PC-3 (cell line): ENCODE measurements at regions not wholly inside any gene's neighbourhood (a gene's known extent, or its start where the extent isn't known, plus 50 kb on each side); places are given as distances from the start of the nearest gene placed in this dataset.

ENCODE experiments used
- ATAC-seq: fragments of 200-7000 bp; cut with Tn5 transposase; 2 replicates; pipeline ENCODE4 v1.9.1; 2020; ENCODE audit warnings: mild to moderate bottlenecking, moderate library complexity
- BruUV-seq: library from RNA; stranded (reverse); fragments of 400-500 nt; replicated peaks from 2 replicates; lab custom pipeline; 2021; lab: Mats Ljungman, UMichigan
- CTCF ChIA-PET: fragments of 300-600 bp; sonication (Branson Sonifier 250); formaldehyde crosslinking; loops from one replicate; lab custom pipeline; 2022; ENCODE audit warnings: antibody characterized with exemption; lab: Charles Lee
- POLR2A ChIA-PET: fragments of 300-600 bp; sonication (Branson Sonifier 250); formaldehyde crosslinking; loops from one replicate; lab custom pipeline; 2022; ENCODE audit warnings: antibody characterized with exemption; ENCODE audit not compliant: unreplicated experiment; lab: Charles Lee
- DNase-seq: peaks from one replicate; pipeline ENCODE4 v3.0.0-alpha.2; 2015
- H2AFZ ChIP-seq: fragments of 300-600 bp; sonication (generic); 2 replicates; pipeline ENCODE4 v1.6.0; 2016; ENCODE audit warnings: antibody characterized with exemption, low read length
- H3F3A ChIP-seq: fragments of 300-600 bp; sonication (generic); one replicate; pipeline ENCODE4 v1.6.0; 2017; ENCODE audit warnings: antibody characterized with exemption, low read length, control low read depth, mild to moderate bottlenecking; ENCODE audit not compliant: unreplicated experiment
- H3K27ac ChIP-seq: fragments of 300-600 bp; sonication (generic); 2 replicates; pipeline ENCODE4 v1.5.1; 2016; ENCODE audit warnings: mild to moderate bottlenecking, low read length
- H3K27me3 ChIP-seq: fragments of 300-600 bp; sonication (generic); 2 replicates; pipeline ENCODE4 v1.6.1; 2016; ENCODE audit warnings: low read length, mixed read lengths
- H3K36me3 ChIP-seq: fragments of 300-600 bp; sonication (generic); 2 replicates; pipeline ENCODE4 v1.6.1; 2016; ENCODE audit warnings: low read depth, mixed run types, low read length, mixed read lengths
- H3K4me1 ChIP-seq: fragments of 300-600 bp; sonication (generic); 2 replicates; pipeline ENCODE4 v1.5.1; 2016; ENCODE audit warnings: low read length; ENCODE audit not compliant: insufficient read depth
- H3K4me2 ChIP-seq: fragments of 300-600 bp; sonication (generic); 2 replicates; pipeline ENCODE4 v1.6.0; 2016; ENCODE audit warnings: low read length
- H3K4me3 ChIP-seq: fragments of 300-600 bp; sonication (generic); 2 replicates; pipeline ENCODE4 v1.5.1; 2016; ENCODE audit warnings: mild to moderate bottlenecking, low read length, mixed read lengths
- H3K79me2 ChIP-seq: fragments of 300-600 bp; sonication (generic); 2 replicates; pipeline ENCODE4 v1.6.1; 2017; ENCODE audit warnings: low read length, mixed read lengths
- H3K9ac ChIP-seq: fragments of 300-600 bp; sonication (generic); 2 replicates; pipeline ENCODE4 v1.6.0; 2016; ENCODE audit warnings: mild to moderate bottlenecking, low read length
- H3K9me2 ChIP-seq: fragments of 300-600 bp; sonication (generic); replicated peaks from 2 replicates; pipeline ENCODE4 v1.6.1; 2016; ENCODE audit warnings: mixed run types, low read length, mixed read lengths
- H3K9me3 ChIP-seq: fragments of 300-600 bp; sonication (generic); 2 replicates; pipeline ENCODE4 v1.6.1; 2016; ENCODE audit warnings: low read length, mixed read lengths
- H4K20me1 ChIP-seq: fragments of 300-600 bp; sonication (generic); 2 replicates; pipeline ENCODE4 v1.6.1; 2016; ENCODE audit warnings: low read length, mixed read lengths
- CTCF ChIP-seq: fragments of 300-600 bp; sonication (generic); conservative IDR thresholded peaks from 2 replicates; pipeline ENCODE4 v1.5.1; 2017; ENCODE audit warnings: antibody characterized with exemption, low read depth, mild to moderate bottlenecking, low read length
- EZH2 ChIP-seq: fragments of 300-600 bp; sonication (generic); IDR thresholded peaks from one replicate; pipeline ENCODE4 v1.6.1; 2017; ENCODE audit warnings: antibody characterized with exemption, mild to moderate bottlenecking, low read length; ENCODE audit not compliant: unreplicated experiment
- EZH2phosphoT487 ChIP-seq: fragments of 300-600 bp; sonication (generic); IDR thresholded peaks from 2 replicates; pipeline ENCODE4 v1.6.1; 2018; ENCODE audit warnings: mild to moderate bottlenecking, antibody characterized with exemption, low read length, borderline replicate concordance
- intact Hi-C: fragments of 100-400 bp; cut with micrococcal nuclease; formaldehyde crosslinking; loops from 2 replicates; pipeline ENCODE4 v1.9.0; 2023

GRCh38 chr5:159539678-159540077 lies 209.4 kb upstream of the IL12B start:
- Histone ChIP-seq H3K27me3 (no peaks in the 10 kb centered on the region), H3K4me1 (peaks cover 12% of the 10 kb centered on the region), H3K79me2 (no peaks in the 10 kb centered on the region), H3K9me2 (no peaks in the 10 kb centered on the region), H4K20me1 (no peaks in the 10 kb centered on the region), H2AFZ (no peak overlapping the region), H3K4me3 (no peak overlapping the region), H3K9me3 (no peaks in the 10 kb centered on the region), H3F3A (no peaks in the 10 kb centered on the region), H3K27ac (no peak overlapping the region), H3K4me2 (no peak overlapping the region), H3K9ac (no peak overlapping the region), H3K36me3 (no peaks in the 10 kb centered on the region)
- no peak for DNase-seq
- ChIA-PET POLR2A (no interaction called here), CTCF (no interaction called here)
- ATAC-seq = no peak
- BruUV-seq = no TSS peak
- TF ChIP-seq CTCF (no peak), EZH2phosphoT487 (no peak), EZH2 (no peak)
- intact Hi-C loops = no loop called here

GRCh38 chr5:159543326-159543725 lies 213.0 kb upstream of the IL12B start:
- ATAC-seq = no peak
- ChIA-PET CTCF (no interaction called here), POLR2A (no interaction called here)
- Histone ChIP-seq H3K4me3 (no peak overlapping the region), H3K9me3 (no peaks in the 10 kb centered on the region), H3K4me2 (no peak overlapping the region), H3F3A (no peaks in the 10 kb centered on the region), H3K4me1 (peaks cover 13% of the 10 kb centered on the region), H3K36me3 (no peaks in the 10 kb centered on the region), H3K9ac (no peak overlapping the region), H3K79me2 (no peaks in the 10 kb centered on the region), H3K27ac (no peak overlapping the region), H2AFZ (no peak overlapping the region), H4K20me1 (no peaks in the 10 kb centered on the region), H3K9me2 (no peaks in the 10 kb centered on the region), H3K27me3 (no peaks in the 10 kb centered on the region)
- BruUV-seq = no TSS peak
- DNase-seq = no peak
- intact Hi-C loops = no loop called here
- TF ChIP-seq EZH2 = no peak
- TF ChIP-seq CTCF = no peak
- no peak for TF ChIP-seq EZH2phosphoT487

GRCh38 chr5:159545156-159545555 lies 214.9 kb upstream of the IL12B start:
- TF ChIP-seq CTCF (no peak), EZH2 (no peak), EZH2phosphoT487 (no peak)
- ATAC-seq = no peak
- Histone ChIP-seq H3K4me1 (peaks cover 13% of the 10 kb centered on the region), H3K79me2 (no peaks in the 10 kb centered on the region), H3F3A (no peaks in the 10 kb centered on the region), H3K9me3 (no peaks in the 10 kb centered on the region), H3K27ac (no peak overlapping the region), H3K36me3 (no peaks in the 10 kb centered on the region), H3K9me2 (no peaks in the 10 kb centered on the region), H3K9ac (no peak overlapping the region), H2AFZ (no peak overlapping the region), H3K4me3 (no peak overlapping the region), H3K27me3 (no peaks in the 10 kb centered on the region), H3K4me2 (no peak overlapping the region), H4K20me1 (no peaks in the 10 kb centered on the region)
- ChIA-PET CTCF (no interaction called here), POLR2A (no interaction called here)
- no peak for DNase-seq
- no TSS peak for BruUV-seq
- intact Hi-C loops = no loop called here
